NCI-H2171 treated with DMSO at 0.1 percent for 48 hours (cell line): ENCODE measurements at regions not wholly inside any gene's neighbourhood (a gene's known extent, or its start where the extent isn't known, plus 50 kb on each side); places are given as distances from the start of the nearest gene placed in this dataset.

Experiments used
- DNase-seq: peaks from one replicate; lab custom pipeline; 2025; lab: John Stamatoyannopoulos, UW

DNA sequence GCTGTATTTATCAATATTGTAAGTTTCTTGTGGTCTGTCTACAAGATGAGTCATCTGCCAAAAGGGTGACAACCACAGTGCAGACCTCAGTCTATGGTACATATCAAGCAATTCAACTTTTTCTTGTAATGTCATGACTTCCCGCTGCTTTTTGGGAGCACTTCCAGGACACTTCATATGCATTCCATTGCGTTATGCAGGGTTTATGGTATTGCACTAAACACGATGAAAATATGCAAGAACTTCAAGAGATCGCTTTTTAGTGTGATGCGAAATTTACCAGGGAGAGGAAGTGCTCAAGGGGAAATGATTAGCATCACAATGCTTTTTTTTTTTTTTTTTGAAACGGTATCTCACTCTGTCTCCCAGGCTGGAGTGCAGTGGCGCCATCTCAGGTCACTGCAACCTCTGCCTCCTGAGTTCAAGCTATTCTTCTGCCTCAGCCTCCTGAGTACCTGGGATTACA lies 166.5 kb downstream of the TFAP2A start:
- no peak for DNase-seq

DNA sequence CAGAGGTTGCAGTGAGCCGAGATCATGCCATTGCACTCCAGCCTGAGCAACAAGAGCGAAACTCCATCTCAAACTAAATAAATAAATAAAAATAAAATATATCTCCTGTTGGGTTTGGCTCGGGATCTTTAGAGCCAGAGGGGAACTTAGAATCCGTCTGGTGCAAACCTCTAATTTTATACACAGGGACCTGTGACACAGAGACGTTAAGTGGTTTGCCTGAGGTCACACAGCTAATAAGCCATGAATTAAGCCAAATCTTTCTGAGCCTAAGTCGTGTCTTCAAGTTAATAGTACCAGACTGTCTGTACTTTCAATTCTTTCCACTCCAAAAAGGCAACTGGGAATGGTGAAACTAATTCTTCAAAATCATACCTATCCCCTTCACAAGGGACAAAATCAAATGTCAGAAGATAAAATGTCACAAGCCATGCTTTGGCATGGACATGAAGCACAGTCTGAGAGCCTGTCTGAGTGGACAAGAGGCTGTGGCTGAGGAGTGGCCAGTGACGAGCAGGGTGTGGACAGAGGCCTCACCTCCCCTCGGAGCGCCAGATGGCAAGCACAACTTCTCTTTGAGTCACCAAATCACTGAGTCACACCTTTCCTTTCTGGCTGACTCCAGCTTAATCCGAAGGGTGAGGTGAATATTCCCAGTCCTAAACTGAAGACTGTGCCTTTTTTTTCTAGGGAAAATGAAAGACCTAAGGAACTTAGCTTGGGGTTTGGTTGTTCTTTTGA lies 177.4 kb downstream of the TFAP2A start:
- no peak for DNase-seq

DNA sequence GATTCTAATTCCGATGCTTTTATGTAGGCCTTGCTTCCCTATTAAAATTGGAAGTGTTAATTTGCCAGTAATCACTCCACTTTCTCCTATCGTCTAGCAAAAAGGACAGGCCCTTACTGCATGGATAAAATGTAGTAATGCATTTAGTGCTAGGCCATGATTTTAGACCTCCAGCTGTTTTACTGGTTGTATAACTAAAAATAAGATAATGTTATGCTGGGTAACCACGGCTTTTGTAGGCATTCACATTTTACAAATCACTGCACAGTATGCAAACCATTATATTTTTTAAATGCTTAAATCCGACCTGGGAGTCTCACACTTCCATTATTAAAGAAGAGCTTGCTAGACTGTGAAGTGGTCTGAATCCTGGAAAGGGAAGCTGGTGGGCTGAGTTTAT lies 179.5 kb downstream of the TFAP2A start:
- no peak for DNase-seq

DNA sequence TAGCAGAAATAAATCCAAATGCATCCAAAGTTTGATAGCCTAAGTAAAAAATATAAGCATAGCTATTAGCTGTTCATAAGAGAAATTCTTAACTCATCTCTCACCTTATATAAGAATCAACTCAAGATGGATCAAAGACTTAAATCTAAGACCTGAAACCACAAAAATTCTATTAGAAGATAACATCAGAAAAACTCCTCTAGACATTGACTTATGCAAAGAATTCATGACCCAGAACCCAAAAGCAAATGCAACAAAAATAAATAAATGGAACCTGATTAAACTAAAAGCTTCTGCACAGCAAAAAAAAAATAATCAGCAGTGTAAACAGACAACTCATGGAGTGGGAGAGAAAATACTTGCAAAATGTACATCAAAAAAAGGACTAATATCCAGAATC lies 184.3 kb downstream of the TFAP2A start:
- DNase-seq, result no peak

DNA sequence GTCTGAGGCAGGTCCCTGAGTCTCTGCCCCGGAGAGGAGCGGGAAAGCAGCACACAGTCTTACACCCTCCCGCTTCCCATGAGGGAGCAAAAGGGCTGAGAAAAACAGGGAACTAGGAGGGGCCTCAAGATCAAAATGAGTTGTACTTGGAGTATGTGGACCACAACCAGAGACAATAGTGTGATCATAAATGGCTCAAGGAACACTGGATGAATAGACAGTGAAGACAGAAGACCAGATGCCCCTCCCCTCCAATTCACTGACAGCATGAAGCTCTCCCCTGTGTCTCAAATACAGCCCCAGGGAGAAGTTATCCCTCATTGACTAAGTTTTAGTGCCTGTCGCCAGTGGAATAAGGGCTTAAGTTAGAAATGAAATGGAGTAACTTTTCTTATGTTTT lies 191.0 kb downstream of the TFAP2A start:
- DNase-seq, result no peak

DNA sequence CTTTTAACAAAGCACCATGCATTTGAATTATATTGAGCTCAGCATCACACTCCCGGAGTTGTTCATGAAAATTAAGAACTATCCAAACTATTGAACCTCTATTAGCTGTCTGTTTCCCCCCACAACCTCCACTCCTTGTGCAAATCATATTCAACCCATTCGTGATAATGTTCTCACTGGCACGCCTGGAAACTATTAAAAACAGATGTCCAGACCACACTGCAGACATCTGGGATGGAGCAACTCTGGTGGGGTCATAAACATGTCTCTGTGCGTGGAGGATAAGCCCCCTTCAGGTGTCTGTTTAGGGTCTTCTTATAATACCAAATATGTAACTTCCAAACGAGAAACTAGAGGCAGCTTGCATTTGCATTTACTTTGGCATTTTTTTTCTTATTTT lies 193.7 kb downstream of the TFAP2A start:
- DNase-seq, result no peak

DNA sequence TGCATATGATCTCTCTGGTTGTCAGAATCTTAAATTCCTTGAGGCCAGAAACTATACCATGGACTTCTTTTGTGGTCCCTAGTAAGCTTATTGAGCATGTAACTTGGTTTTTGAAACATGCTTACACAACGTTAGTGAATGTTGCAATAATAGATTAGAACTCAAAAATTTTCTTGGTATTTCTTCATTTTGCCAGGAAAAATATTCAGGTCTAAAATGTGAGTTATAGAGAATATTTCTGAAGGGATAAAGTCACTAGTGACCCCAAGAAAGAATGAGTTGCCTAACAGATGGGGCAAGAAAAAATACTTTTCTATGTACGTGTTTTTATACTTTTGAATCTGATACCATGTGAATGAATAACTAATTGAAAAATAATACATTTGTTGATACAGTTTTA lies 195.4 kb downstream of the TFAP2A start:
- DNase-seq, result no peak

DNA sequence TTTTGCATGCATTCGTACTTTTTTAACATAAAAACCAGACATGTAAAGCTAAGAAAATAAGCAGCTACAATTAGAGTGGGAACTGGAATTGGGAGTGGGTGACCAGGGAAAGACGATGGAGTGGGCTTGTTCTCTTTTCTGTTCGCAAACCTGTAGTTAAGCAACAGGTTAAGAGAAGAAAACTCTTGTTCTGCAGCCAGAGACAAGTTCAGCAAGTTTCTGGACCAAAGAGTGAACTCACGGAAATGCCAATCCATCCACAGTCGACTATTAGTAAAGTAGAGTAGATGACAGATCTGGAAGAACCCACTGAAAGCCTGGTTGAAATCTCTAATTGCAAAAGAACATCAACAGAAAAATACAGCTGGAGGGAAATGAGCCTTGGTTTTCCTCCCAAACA lies 197.8 kb downstream of the TFAP2A start:
- no peak for DNase-seq

DNA sequence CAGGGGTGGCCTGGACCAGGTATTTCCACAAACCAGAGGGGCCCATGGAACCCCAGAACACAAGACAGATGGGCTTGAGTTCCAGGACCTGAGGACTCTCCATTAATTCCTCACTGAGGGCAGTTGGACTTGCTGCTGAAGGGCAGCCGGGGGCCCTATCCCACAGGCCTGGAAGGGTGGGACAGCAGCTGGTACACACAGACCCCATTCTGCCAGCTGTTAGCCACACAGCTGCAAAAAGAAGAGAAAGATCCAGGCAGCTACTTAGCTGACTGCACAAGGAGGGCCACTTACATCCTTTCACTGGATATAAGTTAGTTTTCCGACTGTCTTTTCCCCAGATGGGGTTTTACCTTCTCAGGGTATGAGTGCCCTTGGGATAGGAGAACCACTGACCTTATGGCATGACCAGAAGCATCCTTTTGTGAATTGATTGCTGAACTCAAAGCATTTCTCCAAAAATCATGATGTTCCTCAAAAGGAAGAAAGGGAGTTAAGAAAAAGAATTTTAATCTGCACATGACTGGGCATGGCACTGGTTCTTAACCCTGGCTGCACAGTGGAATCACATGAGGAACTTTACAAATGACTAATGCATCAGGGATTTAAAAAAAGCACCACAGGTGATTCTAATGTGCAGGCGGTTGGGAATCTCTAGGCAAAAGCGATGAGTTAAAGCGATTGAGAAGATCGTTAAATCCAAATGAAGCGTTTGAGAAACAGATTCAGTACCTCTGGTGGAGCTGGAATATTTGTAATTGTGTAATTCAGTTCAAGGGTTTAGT lies 199.4 kb downstream of the TFAP2A start:
- DNase-seq, result no peak

DNA sequence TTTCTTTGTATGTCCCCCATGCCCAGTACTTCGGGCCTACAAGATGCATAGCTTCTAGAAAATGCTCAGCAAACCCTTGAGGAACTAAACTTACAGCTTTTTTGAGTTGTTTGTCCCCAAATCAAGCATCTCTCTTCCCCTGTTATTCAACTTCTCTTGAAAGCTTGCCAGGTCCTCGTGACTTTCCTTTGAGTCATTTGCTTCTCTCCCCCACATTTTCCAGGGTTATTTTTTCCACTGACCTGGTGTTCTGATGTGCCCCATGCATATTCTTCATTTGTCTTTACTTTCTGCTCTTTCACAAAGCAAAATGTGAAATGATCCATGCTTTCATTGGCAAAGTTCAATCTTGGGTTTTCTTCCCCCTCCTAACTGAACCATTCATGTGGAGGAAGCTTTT lies 204.8 kb downstream of the TFAP2A start:
- DNase-seq, result no peak

DNA sequence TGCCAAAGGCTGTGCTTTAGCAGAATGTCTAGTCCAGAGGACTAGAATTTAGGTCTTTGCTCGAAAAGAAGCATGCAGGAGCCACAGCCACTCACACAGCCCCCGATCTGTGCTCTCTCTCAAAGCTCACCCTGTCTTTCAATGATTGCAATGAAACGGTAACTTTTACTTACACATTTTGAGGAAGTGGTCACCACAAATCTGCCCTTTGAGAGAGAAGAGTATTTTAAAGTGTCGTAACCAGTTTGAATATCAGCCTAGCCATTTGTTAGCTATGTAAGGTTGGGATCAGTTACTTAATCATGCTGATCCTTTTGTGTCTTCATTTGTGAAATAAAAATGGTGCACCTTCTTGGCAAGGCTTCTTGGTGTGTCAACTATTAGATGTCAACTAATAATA lies 209.0 kb downstream of the TFAP2A start:
- no peak for DNase-seq

DNA sequence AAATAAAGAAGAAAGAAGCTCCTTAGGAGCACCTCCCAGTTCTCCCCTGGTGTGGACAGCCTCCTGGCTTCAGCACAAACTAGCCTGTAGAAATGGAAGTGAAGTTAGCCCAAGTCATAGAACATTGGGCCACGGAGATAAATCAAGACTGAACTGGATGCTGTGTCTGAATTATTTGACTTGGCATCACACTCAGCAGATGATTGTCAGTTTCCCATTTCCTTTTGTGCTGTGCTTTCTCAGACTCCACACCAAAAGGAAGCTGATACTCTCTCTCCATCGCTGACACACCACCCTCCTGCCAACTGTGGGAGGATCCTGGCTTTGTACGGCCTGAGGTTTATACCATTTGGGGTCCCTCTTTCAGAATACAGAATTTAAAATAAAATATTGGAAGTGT lies 209.8 kb downstream of the TFAP2A start:
- DNase-seq, result no peak

DNA sequence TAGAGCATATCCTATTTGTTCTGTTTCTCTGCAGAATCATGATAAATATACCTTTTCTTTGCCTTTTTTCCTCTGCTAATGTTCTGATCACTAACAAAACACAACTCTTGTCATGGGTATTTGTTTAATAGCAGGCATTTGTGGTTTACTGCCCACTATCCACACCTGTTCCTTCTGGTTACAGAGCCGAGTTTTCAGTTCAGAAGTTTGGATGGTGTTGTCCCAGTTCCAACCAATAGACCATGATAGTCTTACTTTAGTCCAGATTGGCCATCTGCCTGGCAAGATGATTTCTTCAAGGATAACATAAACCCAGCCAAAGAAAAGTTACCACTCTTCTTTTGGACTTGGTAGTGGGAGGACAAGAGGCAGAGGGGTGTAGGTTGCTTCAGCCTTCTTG lies 211.2 kb downstream of the TFAP2A start:
- DNase-seq, result no peak

DNA sequence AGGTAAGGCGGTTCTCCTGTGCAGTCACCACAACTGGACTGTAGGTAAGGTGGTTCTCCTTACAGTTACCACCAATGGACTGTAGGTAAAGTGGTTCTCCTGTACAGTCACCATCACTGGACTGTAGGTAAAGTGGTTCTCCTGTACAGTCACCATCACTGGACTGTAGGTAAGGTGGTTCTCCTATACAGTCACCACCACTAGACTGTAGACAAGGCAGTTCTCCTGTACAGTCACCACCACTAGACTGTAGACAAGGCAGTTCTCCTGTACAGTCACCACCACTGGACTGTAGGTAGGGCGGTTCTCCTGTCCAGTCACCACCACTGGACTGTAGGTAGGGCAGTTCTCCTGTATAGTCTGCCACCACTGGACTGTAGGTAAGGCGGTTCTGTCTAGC lies 212.3 kb downstream of the TFAP2A start:
- DNase-seq, result no peak

DNA sequence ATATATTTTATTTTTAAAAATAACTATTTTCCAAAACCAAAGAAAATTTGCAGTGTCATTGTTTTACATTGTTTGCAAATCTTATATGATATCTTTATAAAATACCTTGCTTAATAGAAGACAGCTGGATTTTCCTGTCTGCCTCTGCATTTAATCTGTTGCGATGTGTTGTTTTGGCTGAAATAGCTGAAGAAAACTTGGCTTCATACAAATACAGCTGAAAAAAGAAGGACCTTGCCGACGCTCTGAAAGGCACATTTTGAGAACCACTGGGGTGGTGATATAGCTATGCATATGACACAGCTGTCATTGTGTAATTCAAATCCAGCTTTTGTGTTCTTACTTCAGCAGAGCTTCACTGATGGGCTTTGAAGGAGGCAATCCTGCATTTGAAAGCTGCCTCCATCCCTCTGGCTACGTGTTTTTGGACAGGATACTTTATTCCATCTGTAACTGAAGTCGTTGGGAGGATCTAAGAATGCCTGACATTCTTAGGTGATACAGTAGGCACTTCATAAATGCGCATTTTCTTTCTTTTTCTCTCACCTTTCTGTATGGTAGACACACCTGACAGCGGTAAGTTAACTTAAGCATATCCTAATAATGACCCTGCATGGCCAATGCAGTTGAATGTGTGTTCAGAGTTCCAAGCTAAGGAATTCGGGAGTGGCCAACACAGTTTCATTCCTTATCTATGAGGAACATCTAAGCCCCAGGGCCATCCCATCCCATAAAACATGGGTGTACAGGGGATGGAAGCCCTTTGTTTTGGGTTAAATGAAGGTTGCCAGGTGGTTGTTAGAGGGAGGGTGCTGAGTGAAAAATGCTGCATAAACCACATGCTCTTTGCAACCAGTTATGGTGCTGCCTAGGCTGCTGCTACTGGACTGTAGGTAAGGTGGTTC lies 213.0 kb downstream of the TFAP2A start:
- no peak for DNase-seq

DNA sequence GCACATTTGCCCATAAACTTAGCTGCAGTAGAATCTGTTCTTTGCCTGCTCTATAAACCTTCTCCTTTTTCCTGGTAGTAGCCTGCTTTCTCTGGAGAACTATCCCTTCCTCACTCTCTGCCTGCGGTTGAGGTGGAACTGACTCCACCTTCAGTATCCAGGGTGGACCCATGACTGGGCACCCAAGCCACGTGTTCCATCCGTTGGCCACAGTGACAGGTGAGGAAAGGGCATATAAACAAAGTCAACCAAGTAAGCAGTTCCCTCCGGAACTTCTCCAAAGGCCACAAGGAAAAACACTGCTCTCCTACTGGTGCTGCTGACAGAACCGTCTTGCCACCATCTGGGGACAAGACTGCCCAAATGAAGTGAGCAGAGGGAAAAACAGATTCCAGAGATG lies 218.8 kb downstream of the TFAP2A start:
- no peak for DNase-seq

DNA sequence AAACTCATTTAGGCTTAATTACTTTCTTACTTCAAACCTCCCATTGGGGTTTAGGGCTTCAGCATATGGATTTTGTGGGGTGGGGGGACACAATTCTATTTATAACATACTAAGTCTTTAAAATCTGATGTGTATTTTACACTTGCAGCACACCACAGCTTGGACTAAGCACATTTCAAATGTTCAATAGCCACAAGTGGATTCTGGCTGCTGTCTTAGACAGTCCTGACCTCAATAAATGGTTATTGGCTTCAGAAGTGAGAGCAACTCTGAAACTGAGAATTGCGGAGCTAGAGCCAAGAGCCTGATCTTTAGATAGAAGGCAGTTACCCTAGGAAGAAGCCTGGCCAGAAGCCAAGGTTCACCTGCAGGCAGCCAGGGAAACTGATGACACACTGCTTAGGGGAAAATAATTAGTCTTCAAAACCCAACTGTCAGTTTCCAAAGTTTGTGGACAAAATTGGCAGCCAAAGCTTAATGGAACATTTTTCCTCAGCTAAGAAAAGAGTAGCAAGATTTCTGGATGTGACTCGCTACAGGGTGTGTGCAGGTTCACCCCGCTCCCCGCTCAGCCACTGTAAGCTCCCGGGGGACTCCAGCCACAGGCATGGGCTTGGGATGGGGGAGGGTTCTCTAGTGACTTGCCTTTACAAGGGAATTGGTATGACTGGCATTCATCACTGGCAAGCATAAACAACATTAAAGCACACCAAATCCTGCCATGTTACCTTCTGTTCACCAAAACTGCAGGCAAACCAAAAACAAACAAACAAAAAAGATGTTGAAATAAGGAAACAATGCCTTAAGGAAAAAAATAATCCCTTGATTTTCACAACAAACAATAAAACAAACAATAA lies 219.8 kb downstream of the TFAP2A start:
- peak; percentile 2 for DNase-seq

DNA sequence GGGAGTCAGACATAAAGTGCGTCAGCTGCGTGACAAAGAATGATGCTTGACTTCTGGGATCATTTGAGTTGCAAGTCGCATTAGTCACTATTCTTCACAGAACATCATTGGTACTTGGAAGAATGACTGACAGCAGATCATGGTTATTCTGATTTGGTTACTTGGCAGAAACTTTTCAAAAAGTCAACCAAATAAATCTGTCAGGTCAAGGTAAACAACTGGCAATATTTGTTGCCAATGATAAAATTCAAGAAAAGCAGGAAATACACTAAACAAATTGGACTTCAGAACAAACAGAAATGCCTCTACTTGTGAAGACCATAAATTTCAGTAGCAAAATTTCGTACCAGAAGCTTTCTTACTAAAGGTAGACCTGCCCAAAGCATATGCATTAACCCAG lies 221.6 kb downstream of the TFAP2A start:
- no peak for DNase-seq

DNA sequence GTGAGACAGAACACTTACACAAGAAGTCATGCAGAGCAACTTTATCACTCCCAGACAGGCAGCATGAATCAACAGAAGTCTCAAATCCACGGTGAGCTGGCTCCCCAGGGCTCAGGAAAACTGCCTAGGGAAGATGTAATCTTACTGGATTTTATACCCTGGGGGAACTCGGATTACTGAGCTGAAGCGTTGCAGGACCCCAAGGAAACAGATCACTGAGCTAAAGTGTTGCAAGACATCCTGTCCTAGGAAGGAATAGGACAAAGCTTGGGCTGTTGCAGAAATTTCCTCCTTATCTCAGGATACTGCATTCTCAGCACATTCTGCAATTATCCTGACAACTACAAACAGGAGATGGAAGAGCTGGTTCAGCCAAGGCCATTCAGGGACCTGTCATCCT lies 224.8 kb downstream of the TFAP2A start:
- no peak for DNase-seq

DNA sequence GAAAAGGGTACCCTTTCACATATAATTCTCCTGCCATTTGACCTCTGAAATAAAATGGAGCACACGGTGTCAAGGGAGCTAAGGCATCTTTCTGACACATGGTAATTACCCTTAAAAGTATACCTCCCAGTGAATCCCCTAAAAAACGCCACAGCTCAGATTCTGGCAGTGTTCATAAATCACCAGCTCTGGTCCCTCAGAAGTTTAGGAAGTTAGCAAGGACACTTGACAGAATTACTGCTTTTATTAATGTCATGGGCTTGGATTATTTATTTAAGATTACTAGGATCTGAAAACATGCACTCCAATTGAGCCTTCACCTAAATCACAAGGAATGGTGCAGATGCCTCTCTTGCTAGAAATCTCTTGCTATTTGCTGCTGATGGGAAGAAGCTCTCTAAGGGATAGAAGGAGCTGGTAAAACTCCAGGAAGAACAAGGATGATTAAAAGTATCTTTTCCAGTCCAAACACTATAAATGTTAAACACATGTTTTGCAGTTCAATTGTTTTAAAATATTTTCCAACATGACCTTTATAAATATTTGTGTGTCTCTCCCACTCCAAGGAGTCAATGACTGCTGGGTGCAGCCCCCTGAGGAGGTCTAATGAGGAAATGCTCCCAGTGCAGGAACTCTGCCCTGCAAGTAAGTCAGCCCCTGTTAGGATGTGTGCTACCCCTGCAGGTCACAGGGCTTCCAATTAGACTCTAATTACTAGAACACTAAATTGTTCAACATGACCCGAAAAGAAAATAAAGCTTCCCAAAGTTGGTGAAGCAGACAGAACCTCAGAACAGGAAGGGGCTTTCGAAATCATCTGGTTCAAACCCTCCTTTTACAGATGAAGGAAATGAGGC lies 230.3 kb downstream of the TFAP2A start:
- DNase-seq, result no peak
